GM12865 (cell line): ENCODE measurements at regions not wholly inside any gene's neighbourhood (a gene's known extent, or its start where the extent isn't known, plus 50 kb on each side); places are given as distances from the start of the nearest gene placed in this dataset.

ENCODE experiments used
- DNase-seq: peaks from one replicate; pipeline ENCODE4 v3.0.0; 2010; ENCODE audit warnings: low read depth
- H3K4me3 ChIP-seq: 2 replicates; pipeline ENCODE4 v1.5.1; 2011; ENCODE audit warnings: mild to moderate bottlenecking, low read depth, low read length, control low read depth
- TF ChIP-seq, protein P1 (sequence below): IDR thresholded peaks from 2 replicates; pipeline ENCODE4 v1.5.1; 2011; ENCODE audit warnings: low read length, control low read depth, low read depth, inconsistent platforms; ENCODE audit not compliant: insufficient read depth; ENCODE audit errors: missing control alignments

DNA sequence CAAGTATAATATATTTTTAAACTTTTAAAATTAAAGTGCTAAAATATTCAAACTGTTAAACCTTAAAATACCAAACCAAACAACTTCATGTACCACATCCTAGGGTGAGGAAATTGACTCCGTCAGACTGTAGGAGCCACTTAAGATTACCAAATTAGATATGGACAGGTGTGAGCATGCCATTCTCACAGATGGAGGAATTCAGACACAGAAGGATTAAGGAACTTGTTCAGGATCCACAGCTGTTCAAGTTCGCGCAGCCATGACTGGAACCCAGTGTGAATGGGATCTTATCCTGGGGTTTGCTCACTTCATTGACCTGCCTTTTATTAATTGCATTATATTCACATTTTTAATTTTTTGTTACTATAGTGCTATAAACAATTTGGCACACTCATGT is 224.9 kb upstream of the PCDH7 start:
- no peak for DNase-seq

DNA sequence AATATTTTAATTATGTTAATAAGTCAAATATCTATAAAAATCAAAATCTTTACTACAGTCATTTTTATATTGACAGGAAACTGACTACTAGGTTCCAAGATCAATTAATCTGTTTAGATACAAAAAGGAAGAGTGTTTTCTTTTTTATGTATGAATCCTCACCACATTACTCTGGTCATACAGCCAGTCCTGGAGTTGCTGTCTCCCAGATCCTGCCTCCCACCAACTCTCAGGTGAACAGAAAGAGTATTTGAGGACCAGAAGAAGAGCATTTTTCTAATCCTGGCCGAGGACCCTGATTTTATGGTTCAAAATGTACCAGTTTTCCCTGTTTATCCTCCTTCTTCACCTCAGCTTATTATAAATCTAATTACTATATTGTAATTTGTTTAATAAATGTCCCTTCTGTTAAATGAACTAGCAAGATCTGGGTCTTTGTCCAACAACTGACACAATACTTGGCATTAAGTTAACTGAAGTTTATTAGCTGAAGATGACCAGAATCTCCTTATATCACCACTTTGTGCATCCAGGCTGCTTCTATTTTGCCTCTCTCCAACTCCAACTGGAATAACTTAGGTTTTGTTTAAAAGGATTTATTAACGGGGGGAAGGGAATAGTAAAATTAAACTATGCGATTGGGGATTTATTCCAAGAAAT is 224.4 kb upstream of the PCDH7 start:
- H3K4me3 ChIP-seq: no peak overlapping the region
- TF ChIP-seq, protein P1, sequence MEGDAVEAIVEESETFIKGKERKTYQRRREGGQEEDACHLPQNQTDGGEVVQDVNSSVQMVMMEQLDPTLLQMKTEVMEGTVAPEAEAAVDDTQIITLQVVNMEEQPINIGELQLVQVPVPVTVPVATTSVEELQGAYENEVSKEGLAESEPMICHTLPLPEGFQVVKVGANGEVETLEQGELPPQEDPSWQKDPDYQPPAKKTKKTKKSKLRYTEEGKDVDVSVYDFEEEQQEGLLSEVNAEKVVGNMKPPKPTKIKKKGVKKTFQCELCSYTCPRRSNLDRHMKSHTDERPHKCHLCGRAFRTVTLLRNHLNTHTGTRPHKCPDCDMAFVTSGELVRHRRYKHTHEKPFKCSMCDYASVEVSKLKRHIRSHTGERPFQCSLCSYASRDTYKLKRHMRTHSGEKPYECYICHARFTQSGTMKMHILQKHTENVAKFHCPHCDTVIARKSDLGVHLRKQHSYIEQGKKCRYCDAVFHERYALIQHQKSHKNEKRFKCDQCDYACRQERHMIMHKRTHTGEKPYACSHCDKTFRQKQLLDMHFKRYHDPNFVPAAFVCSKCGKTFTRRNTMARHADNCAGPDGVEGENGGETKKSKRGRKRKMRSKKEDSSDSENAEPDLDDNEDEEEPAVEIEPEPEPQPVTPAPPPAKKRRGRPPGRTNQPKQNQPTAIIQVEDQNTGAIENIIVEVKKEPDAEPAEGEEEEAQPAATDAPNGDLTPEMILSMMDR: no peak
- no peak for DNase-seq

More for the DNA sequence above, 224.9 kb upstream of the PCDH7 start:
- TF ChIP-seq, protein P1: no peak
- H3K4me3 ChIP-seq: no peak overlapping the region

DNA sequence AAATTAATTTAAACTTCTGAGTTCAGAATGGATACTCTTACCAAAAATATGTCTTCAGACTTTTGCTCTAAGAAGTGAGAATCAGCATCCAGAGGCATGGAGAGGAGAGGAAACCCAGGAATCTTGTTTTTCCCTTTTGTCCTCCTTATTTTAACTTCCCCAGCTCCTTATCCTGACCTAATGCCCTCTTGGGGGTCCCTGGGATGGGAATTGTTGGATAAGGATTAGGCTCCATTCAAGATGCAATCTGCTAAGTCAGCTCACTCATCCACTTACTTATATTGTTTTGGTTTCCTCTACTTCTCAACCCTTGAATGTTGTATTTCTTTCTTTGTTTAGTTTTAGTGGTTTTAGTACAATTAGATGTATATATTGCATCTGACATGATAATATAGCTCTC is 208.4 kb upstream of the PCDH7 start:
- no peak for DNase-seq

DNA sequence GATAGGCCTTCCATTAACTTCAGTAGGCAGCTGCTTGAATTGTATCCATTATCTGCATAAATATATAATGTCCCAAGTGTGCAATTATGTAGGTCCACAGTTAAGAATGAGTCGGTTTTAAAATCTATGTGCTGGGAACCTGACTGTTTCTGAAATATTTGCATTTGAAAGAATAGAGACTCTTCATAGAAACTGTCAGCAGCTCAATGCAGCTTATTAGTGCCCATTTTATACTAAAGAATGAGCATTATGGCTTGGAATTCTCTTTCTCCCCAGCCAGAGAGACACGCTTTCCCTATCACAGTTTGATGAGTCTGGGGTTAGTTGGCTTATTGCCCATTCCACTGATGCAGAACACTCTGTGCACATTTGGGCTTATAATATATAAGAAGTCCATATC is 202.0 kb upstream of the PCDH7 start:
- DNase-seq: no peak
- no peak overlapping the region for H3K4me3 ChIP-seq
- TF ChIP-seq, protein P1: no peak

More for the DNA sequence above, 208.4 kb upstream of the PCDH7 start:
- H3K4me3 ChIP-seq: no peak overlapping the region
- TF ChIP-seq, protein P1: no peak

DNA sequence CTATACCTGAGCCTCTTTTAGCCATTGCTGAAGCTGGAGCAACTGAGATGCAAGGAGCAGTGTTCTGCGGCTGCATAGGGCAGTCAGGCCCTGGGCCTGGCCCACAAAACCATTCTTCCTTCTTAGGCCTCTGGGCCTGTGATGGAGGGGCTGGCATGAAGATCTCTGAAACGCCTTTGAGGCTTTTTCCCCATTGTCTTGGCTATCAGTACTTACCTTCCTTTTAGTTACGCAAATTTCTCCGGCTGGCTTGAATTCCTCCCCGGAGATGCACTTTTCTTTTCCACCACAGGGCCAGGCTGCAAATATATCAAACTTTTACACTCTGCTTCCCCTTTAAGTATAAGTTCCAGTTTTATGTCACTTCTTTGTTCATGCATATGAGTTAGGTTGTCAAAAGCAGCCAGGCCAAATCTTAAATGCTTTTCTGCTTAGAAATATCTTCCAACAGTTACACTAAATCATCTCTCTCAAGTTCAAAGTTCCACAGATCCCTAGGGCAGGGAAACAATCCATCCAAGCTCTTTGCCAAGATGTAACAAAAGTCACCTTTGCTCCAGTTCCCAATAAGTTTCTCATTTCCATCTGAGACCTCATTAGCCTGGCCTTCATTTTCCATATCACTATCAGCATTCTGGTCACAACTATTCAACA is 194.4 kb upstream of the PCDH7 start:
- H3K4me3 ChIP-seq: no peak overlapping the region
- TF ChIP-seq, protein P1: no peak
- no peak for DNase-seq

DNA sequence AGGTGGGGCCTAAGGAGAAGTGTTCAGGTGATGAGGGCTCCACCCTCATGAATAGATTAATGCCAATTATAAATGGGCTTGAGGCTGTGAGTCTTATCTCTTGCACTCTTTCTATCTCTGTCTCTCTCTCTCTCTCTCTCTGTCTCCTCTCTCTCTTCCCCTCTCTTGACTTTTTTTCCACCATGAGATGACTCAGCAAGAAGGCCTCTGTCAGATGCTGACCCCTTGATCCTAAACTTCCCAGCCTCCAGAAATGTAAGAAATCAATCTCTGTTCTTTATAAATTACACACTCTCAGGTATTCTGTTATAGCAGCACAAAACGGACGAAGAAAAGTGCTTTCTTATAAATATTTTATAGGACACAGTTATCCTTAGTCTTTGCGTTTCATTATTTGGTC is 184.9 kb upstream of the PCDH7 start:
- no peak for DNase-seq
- TF ChIP-seq, protein P1: no peak
- no peak overlapping the region for H3K4me3 ChIP-seq
